Esophagus muscularis mucosa (tissue), 4 donors: ENCODE measurements at regions not wholly inside any gene's neighbourhood (a gene's known extent, or its start where the extent isn't known, plus 50 kb on each side); places are given as distances from the start of the nearest gene placed in this dataset.

Experiments used
- CTCF ChIP-seq, 3 experiments: fragments of 200-600 bp in 2 of 3; fragments of 450-650 bp in 1 of 3; sonication (generic) in 2 of 3; IDR thresholded peaks; one replicate each; pipeline ENCODE4 v1.5.1; 2017 to 2019; ENCODE audit warnings: antibody characterized with exemption in 3 of 3, mild to moderate bottlenecking in 2 of 3, moderate library complexity in 1 of 3
- EP300 ChIP-seq: sonication (generic); formaldehyde crosslinking; IDR thresholded peaks from one replicate; pipeline ENCODE4 v1.6.1; 2017; ENCODE audit warnings: antibody characterized with exemption
- POLR2A ChIP-seq: fragments of 450-650 bp; IDR thresholded peaks from one replicate; pipeline ENCODE4 v1.6.1; 2017; ENCODE audit warnings: antibody characterized with exemption, moderate library complexity, mild to moderate bottlenecking, low read depth

- no peak for TF ChIP-seq POLR2A
- no peak for TF ChIP-seq CTCF (IDR thresholded peaks at IDR 0.05)
- no peak for TF ChIP-seq EP300
Measured at GRCh38 chr13:99709134-99709533, 207.9 kb downstream of the TM9SF2 start.
